ENCODE measurements at regions not wholly inside any gene's neighbourhood (a gene's known extent, or its start where the extent isn't known, plus 50 kb on each side); places are given as distances from the start of the nearest gene placed in this dataset.

DNA sequence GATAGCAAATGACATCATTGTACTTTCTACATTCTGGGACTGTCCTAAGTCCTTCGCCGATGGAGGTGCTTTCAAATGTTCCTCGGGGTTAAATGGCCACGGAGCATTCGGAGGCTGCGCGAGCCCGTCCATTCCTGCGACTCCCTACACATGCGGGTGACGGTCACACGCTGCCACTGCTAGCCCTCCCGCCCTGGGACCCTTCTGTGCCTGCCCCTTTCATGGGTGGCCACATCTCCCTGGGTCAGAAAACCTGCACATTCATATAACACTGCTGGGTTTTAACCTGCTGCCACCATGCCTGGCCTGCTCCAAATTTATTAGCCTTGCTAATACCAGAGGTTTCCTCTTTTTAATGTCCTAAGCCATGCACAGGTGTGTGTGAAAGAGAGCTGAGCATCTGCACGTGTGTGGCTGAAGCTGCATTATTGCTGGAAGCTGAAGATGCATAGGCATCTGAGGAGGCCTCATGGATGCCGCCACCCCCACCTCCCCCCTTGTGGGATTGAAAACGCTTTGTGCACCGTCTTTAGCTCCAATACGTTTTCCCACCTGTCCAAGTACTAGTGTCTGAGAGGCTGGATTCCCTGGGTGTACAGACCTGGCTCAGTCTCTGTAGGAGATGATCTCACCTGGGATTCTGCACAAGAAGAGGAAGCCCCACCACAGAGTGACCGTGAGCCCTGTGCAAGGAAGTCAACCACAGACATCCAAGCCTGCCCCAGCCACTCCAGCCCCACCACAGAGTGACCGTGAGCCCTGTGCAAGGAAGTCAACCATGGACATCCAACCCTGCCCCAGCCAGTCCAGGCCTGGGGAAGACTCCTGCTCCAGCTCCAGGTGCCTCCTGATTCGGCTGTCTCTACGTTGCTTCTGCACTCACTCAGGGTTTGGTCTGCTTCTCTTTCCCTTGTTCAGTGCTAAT lies 626.4 kb downstream of the BRD1 start:
- H3K9me3 ChIP-seq (ENCODE audit: control insufficient read depth, low read length): no peaks in the 10 kb centered on the region
- H3K27me3 ChIP-seq (replicated peaks; ENCODE audit: control insufficient read depth, insufficient read depth, low read length, poor library complexity, severe bottlenecking): no peaks in the 10 kb centered on the region

DNA sequence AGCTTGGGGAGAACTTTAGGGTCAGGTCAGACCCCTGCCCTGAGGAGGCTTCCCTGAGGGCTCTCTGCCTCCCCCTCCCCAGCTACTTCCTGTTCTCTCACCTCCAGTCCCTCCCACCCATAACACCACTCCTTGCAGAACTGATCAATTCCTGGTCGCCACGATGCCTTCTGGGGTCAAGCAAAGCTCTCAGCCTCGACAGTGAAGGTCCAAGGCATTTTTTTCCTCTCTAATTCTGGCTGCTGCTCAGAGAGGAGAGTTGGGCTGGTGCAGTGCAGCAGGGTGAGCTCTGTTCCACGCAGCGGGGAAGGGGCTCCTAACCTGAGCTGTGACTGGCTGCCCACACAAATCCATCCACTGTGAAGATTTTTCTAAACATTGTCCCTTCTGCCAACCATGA lies 628.4 kb downstream of the BRD1 start:
- H3K27ac ChIP-seq (ENCODE audit: insufficient read depth, low read length, poor library complexity, severe bottlenecking): no peak overlapping the region
- H3K9me3 ChIP-seq (ENCODE audit: control insufficient read depth, low read length): no peaks in the 10 kb centered on the region
- DNase-seq: no peak
- H3K4me3 ChIP-seq (ENCODE audit: insufficient read depth, low read depth, low read length, poor library complexity, severe bottlenecking): no peak overlapping the region
- no peaks in the 10 kb centered on the region for H3K36me3 ChIP-seq (ENCODE audit: control insufficient read depth, insufficient read depth, low read length)
- no peaks in the 10 kb centered on the region for H3K27me3 ChIP-seq (replicated peaks; ENCODE audit: control insufficient read depth, insufficient read depth, low read length, poor library complexity, severe bottlenecking)
- H3K4me1 ChIP-seq (ENCODE audit: control insufficient read depth, insufficient read depth, low read length, poor library complexity, severe bottlenecking): no peaks in the 10 kb centered on the region

More for the DNA sequence above, 626.4 kb downstream of the BRD1 start:
- Histone ChIP-seq H3K36me3 (ENCODE audit: control insufficient read depth, insufficient read depth, low read length) (no peaks in the 10 kb centered on the region), H3K27ac (ENCODE audit: insufficient read depth, low read length, poor library complexity, severe bottlenecking) (no peak overlapping the region), H3K4me3 (ENCODE audit: insufficient read depth, low read depth, low read length, poor library complexity, severe bottlenecking) (no peak overlapping the region), H3K4me1 (ENCODE audit: control insufficient read depth, insufficient read depth, low read length, poor library complexity, severe bottlenecking) (no peaks in the 10 kb centered on the region)
- DNase-seq: no peak

DNA sequence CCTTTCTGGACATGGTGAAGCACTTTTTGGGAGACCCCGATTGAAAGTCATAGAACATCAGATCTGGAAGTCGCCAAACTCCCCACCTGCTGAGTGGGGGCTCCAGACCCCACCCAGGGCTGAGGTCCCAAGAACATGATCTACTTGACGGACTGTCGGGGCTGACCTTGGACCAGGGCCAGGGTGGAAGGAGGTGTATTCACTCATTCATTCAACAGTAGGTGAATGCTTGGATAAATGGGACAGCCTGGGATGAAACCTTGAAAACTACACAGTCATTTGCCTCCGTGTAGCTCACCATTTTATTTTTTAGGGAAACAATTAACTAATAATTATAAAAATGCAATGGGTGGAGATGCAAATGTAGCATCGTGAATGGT lies 629.0 kb downstream of the BRD1 start:
- Histone ChIP-seq H3K36me3 (ENCODE audit: control insufficient read depth, insufficient read depth, low read length) (no peaks in the 10 kb centered on the region), H3K9me3 (ENCODE audit: control insufficient read depth, low read length) (no peaks in the 10 kb centered on the region), H3K27ac (ENCODE audit: insufficient read depth, low read length, poor library complexity, severe bottlenecking) (no peak overlapping the region), H3K4me1 (ENCODE audit: control insufficient read depth, insufficient read depth, low read length, poor library complexity, severe bottlenecking) (no peaks in the 10 kb centered on the region), H3K4me3 (ENCODE audit: insufficient read depth, low read depth, low read length, poor library complexity, severe bottlenecking) (no peak overlapping the region), H3K27me3 (replicated peaks; ENCODE audit: control insufficient read depth, insufficient read depth, low read length, poor library complexity, severe bottlenecking) (no peaks in the 10 kb centered on the region)
- no peak for DNase-seq

DNA sequence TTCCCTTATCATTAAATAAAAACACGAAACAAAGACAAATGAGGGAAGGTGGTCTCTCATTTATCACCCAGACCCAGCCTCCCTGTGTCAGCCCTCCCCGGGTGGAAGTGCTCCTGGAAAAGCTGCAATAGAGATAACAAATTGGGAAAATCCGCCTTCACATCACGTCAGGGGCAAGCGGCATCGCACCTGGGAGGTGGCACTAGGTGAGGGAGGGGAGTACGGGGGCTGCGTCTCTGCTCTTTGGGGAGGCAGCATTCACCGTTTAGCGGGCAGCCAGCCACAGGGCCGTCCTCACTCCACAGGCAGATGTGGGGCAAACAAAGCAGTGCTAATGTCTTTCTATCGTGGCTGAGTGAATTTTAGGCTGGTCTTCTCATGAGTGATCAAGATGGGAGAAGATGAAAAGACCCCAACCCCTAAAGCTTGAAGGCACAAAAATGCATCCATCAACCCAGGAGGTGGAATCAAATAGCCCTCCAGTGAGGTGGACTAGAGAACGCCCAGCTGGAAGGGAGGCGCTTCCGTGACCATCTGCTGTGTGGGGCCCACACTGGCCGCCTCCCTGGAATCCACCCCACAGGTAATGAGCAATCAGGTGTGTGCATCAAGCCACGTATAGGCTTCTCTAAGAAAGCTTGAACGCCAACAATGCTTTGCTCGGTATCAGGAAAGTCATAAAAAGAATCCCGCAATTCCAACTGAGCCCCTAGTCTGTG lies 629.5 kb downstream of the BRD1 start:
- no peak for DNase-seq
- H3K9me3 ChIP-seq (ENCODE audit: control insufficient read depth, low read length): no peaks in the 10 kb centered on the region
- H3K27me3 ChIP-seq (replicated peaks; ENCODE audit: control insufficient read depth, insufficient read depth, low read length, poor library complexity, severe bottlenecking): no peaks in the 10 kb centered on the region

DNA sequence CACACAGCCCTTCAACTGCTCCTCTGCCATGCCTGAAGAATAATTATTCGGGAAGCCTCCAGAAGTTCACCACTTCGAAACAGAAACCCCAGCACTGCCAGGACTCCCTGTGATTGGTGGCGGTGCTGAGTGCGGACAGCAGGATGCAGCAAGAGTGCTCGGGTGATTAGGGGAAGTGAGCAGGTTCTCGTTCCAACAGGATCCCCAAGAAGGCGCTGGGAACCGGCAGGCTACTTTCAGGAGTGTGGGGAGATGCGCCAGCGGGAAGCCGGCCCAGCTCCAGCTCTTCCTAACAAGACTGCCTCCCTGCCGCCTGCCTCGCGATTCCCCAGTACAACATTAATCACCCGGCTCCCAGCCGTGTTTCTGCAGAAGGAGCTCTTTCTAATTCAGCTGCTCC lies 630.2 kb downstream of the BRD1 start:
- no peaks in the 10 kb centered on the region for H3K4me1 ChIP-seq (ENCODE audit: control insufficient read depth, insufficient read depth, low read length, poor library complexity, severe bottlenecking)
- no peak overlapping the region for H3K27ac ChIP-seq (ENCODE audit: insufficient read depth, low read length, poor library complexity, severe bottlenecking)
- H3K9me3 ChIP-seq (ENCODE audit: control insufficient read depth, low read length): no peaks in the 10 kb centered on the region
- H3K36me3 ChIP-seq (ENCODE audit: control insufficient read depth, insufficient read depth, low read length): no peaks in the 10 kb centered on the region
- DNase-seq: no peak
- no peak overlapping the region for H3K4me3 ChIP-seq (ENCODE audit: insufficient read depth, low read depth, low read length, poor library complexity, severe bottlenecking)
- no peaks in the 10 kb centered on the region for H3K27me3 ChIP-seq (replicated peaks; ENCODE audit: control insufficient read depth, insufficient read depth, low read length, poor library complexity, severe bottlenecking)

More for the DNA sequence above, 629.5 kb downstream of the BRD1 start:
- H3K4me3 ChIP-seq (ENCODE audit: insufficient read depth, low read depth, low read length, poor library complexity, severe bottlenecking): no peak overlapping the region
- H3K4me1 ChIP-seq (ENCODE audit: control insufficient read depth, insufficient read depth, low read length, poor library complexity, severe bottlenecking): no peaks in the 10 kb centered on the region
- H3K27ac ChIP-seq (ENCODE audit: insufficient read depth, low read length, poor library complexity, severe bottlenecking): no peak overlapping the region
- no peaks in the 10 kb centered on the region for H3K36me3 ChIP-seq (ENCODE audit: control insufficient read depth, insufficient read depth, low read length)

DNA sequence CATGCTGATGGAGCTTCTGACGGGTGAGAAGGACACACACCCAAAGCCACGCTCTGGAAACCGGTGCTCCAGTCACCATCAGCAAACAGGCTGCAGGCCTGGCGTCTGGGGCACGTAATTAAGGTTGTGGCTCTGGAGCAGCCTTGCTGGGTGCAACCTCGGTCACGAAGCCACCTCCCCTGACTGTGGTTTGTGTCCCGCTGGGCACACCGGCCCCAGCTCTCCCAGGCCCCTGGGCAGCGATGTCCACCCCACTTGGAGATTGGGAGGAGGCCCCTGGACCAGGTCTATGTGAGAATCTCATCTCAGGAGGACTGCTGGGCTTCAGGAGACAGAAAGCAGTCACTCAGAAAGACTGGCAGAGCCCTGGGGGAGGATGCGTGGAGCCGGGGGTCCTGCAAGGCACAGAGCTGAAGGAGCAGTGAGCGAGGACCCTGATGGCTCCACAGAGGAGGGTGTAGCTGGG lies 631.6 kb downstream of the BRD1 start:
- Histone ChIP-seq H3K9me3 (ENCODE audit: control insufficient read depth, low read length) (no peaks in the 10 kb centered on the region), H3K4me3 (ENCODE audit: insufficient read depth, low read depth, low read length, poor library complexity, severe bottlenecking) (no peak overlapping the region), H3K27me3 (replicated peaks; ENCODE audit: control insufficient read depth, insufficient read depth, low read length, poor library complexity, severe bottlenecking) (no peaks in the 10 kb centered on the region), H3K36me3 (ENCODE audit: control insufficient read depth, insufficient read depth, low read length) (no peaks in the 10 kb centered on the region), H3K4me1 (ENCODE audit: control insufficient read depth, insufficient read depth, low read length, poor library complexity, severe bottlenecking) (no peaks in the 10 kb centered on the region), H3K27ac (ENCODE audit: insufficient read depth, low read length, poor library complexity, severe bottlenecking) (no peak overlapping the region)
- DNase-seq: no peak

GRCh38 chr22:49195636-49196035 lies 632.0 kb downstream of the BRD1 start:
- H3K36me3 ChIP-seq (ENCODE audit: control insufficient read depth, insufficient read depth, low read length): no peaks in the 10 kb centered on the region
- DNase-seq: no peak
- no peak overlapping the region for H3K4me3 ChIP-seq (ENCODE audit: insufficient read depth, low read depth, low read length, poor library complexity, severe bottlenecking)
- H3K4me1 ChIP-seq (ENCODE audit: control insufficient read depth, insufficient read depth, low read length, poor library complexity, severe bottlenecking): no peaks in the 10 kb centered on the region
- no peaks in the 10 kb centered on the region for H3K9me3 ChIP-seq (ENCODE audit: control insufficient read depth, low read length)
- no peaks in the 10 kb centered on the region for H3K27me3 ChIP-seq (replicated peaks; ENCODE audit: control insufficient read depth, insufficient read depth, low read length, poor library complexity, severe bottlenecking)
- H3K27ac ChIP-seq (ENCODE audit: insufficient read depth, low read length, poor library complexity, severe bottlenecking): no peak overlapping the region

GRCh38 chr22:49193901-49194465 lies 633.7 kb downstream of the BRD1 start:
- no peaks in the 10 kb centered on the region for H3K36me3 ChIP-seq (ENCODE audit: control insufficient read depth, insufficient read depth, low read length)
- no peaks in the 10 kb centered on the region for H3K27me3 ChIP-seq (replicated peaks; ENCODE audit: control insufficient read depth, insufficient read depth, low read length, poor library complexity, severe bottlenecking)
- no peak overlapping the region for H3K4me3 ChIP-seq (ENCODE audit: insufficient read depth, low read depth, low read length, poor library complexity, severe bottlenecking)
- H3K27ac ChIP-seq (ENCODE audit: insufficient read depth, low read length, poor library complexity, severe bottlenecking): no peak overlapping the region
- no peaks in the 10 kb centered on the region for H3K9me3 ChIP-seq (ENCODE audit: control insufficient read depth, low read length)
- no peak for DNase-seq
- H3K4me1 ChIP-seq (ENCODE audit: control insufficient read depth, insufficient read depth, low read length, poor library complexity, severe bottlenecking): no peaks in the 10 kb centered on the region

- H3K9me3 ChIP-seq (ENCODE audit: control insufficient read depth, low read length): no peaks in the 10 kb centered on the region
Measured at GRCh38 chr22:49193348-49193747, 634.3 kb downstream of the BRD1 start.

DNA sequence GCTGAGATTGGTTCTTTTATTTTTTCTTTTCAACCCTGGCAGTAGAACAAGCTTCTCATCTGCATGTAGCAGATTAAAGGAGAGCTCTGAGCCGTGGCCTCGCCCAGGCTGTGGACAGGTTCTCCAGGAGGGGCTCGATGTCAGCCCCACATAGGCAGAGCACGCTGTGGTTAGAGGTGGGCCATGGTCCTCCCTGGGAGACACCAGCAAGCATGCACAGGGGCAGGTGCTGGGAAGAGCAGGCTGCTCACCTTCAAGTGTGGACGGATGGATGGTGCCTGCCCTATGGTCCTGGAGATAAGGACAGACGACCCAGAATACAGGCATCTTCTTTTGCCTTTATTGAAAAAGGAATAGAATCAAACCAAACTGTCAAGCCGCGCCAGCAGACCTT lies 634.8 kb downstream of the BRD1 start:
- Histone ChIP-seq H3K4me3 (ENCODE audit: insufficient read depth, low read depth, low read length, poor library complexity, severe bottlenecking) (no peak overlapping the region), H3K27me3 (replicated peaks; ENCODE audit: control insufficient read depth, insufficient read depth, low read length, poor library complexity, severe bottlenecking) (no peaks in the 10 kb centered on the region), H3K9me3 (ENCODE audit: control insufficient read depth, low read length) (no peaks in the 10 kb centered on the region), H3K36me3 (ENCODE audit: control insufficient read depth, insufficient read depth, low read length) (no peaks in the 10 kb centered on the region), H3K4me1 (ENCODE audit: control insufficient read depth, insufficient read depth, low read length, poor library complexity, severe bottlenecking) (no peaks in the 10 kb centered on the region), H3K27ac (ENCODE audit: insufficient read depth, low read length, poor library complexity, severe bottlenecking) (no peak overlapping the region)
- no peak for DNase-seq

More at GRCh38 chr22:49193348-49193747, 634.3 kb downstream of the BRD1 start:
- DNase-seq: no peak
- no peak overlapping the region for H3K4me3 ChIP-seq (ENCODE audit: insufficient read depth, low read depth, low read length, poor library complexity, severe bottlenecking)
- no peaks in the 10 kb centered on the region for H3K27me3 ChIP-seq (replicated peaks; ENCODE audit: control insufficient read depth, insufficient read depth, low read length, poor library complexity, severe bottlenecking)
- H3K27ac ChIP-seq (ENCODE audit: insufficient read depth, low read length, poor library complexity, severe bottlenecking): no peak overlapping the region
- H3K36me3 ChIP-seq (ENCODE audit: control insufficient read depth, insufficient read depth, low read length): no peaks in the 10 kb centered on the region
- H3K4me1 ChIP-seq (ENCODE audit: control insufficient read depth, insufficient read depth, low read length, poor library complexity, severe bottlenecking): no peaks in the 10 kb centered on the region
